Keratinocyte (primary cell): ENCODE measurements at regions not wholly inside any gene's neighbourhood (a gene's known extent, or its start where the extent isn't known, plus 50 kb on each side); places are given as distances from the start of the nearest gene placed in this dataset.

ENCODE experiments used
- DNase-seq: peaks from one replicate; pipeline ENCODE4 v3.0.0-alpha.2; 2011; ENCODE audit warnings: low read depth, missing footprints, low spot score
- FAIRE-seq: peaks from 2 replicates; lab custom pipeline; 2011; peaks lifted over from hg19 to GRCh38; lab: Jason Lieb, UNC
- H2AFZ ChIP-seq: 2 replicates; pipeline ENCODE4 v1.6.0; 2012; ENCODE audit warnings: low read length, control low read depth, inconsistent platforms; ENCODE audit not compliant: control insufficient read depth
- H3K27ac ChIP-seq: 2 replicates; pipeline ENCODE4 v1.5.1; 2011; ENCODE audit warnings: low read length; ENCODE audit not compliant: control insufficient read depth, insufficient read depth
- H3K27me3 ChIP-seq: 3 replicates; pipeline ENCODE4 v1.6.0; 2011; ENCODE audit warnings: low read length; ENCODE audit not compliant: control insufficient read depth, insufficient read depth; ENCODE audit errors: extremely low read depth
- H3K36me3 ChIP-seq, 2 experiments: 2 replicates in 1 of 2; 3 replicates in 1 of 2; pipeline ENCODE4 v1.5.1; 2011; ENCODE audit warnings: low read length in 2 of 2, mild to moderate bottlenecking in 1 of 2; ENCODE audit not compliant: control insufficient read depth in 2 of 2, insufficient read depth in 2 of 2; ENCODE audit errors: extremely low read depth in 1 of 2
- H3K4me1 ChIP-seq: 3 replicates; pipeline ENCODE4 v1.5.1; 2011; ENCODE audit warnings: low read length; ENCODE audit not compliant: control insufficient read depth, insufficient read depth; ENCODE audit errors: extremely low read depth
- H3K4me2 ChIP-seq: 3 replicates; pipeline ENCODE4 v1.6.0; 2011; ENCODE audit warnings: low read depth, low read length; ENCODE audit not compliant: control insufficient read depth, insufficient read depth; ENCODE audit errors: extremely low read depth
- H3K4me3 ChIP-seq, 3 experiments: fragments of 200-600 bp in 1 of 3; sonication (generic) in 1 of 3; 2 replicates in 2 of 3; 3 replicates in 1 of 3; pipeline ENCODE4 v1.5.1; 2011 to 2016; ENCODE audit warnings: low read length in 3 of 3, mild to moderate bottlenecking in 3 of 3, control low read depth in 2 of 3, inconsistent platforms in 1 of 3, low read depth in 1 of 3, mixed read lengths in 1 of 3, mixed run types in 1 of 3, moderate library complexity in 1 of 3; ENCODE audit not compliant: control insufficient read depth in 2 of 3, insufficient read depth in 2 of 3; ENCODE audit errors: extremely low read depth in 1 of 3
- H3K79me2 ChIP-seq: 2 replicates; pipeline ENCODE4 v1.6.0; 2012; ENCODE audit warnings: low read length; ENCODE audit not compliant: control insufficient read depth, insufficient read depth
- H3K9ac ChIP-seq: 3 replicates; pipeline ENCODE4 v1.6.0; 2011; ENCODE audit warnings: low read length; ENCODE audit not compliant: control insufficient read depth, insufficient read depth; ENCODE audit errors: extremely low read depth
- H3K9me1 ChIP-seq: 3 replicates; pipeline ENCODE4 v1.6.0; 2011; ENCODE audit warnings: low read length; ENCODE audit not compliant: control insufficient read depth, insufficient read depth; ENCODE audit errors: extremely low read depth
- H3K9me3 ChIP-seq: 2 replicates; pipeline ENCODE4 v1.5.1; 2012; ENCODE audit warnings: low read depth, low read length; ENCODE audit not compliant: control insufficient read depth
- H4K20me1 ChIP-seq: 3 replicates; pipeline ENCODE4 v1.6.0; 2011; ENCODE audit warnings: low read length; ENCODE audit not compliant: control insufficient read depth, insufficient read depth; ENCODE audit errors: extremely low read depth
- CTCF ChIP-seq, 3 experiments: IDR thresholded peaks in 1 of 3; conservative IDR thresholded peaks in 1 of 3; optimal IDR thresholded peaks in 1 of 3; 2 replicates in 2 of 3; 3 replicates in 1 of 3; pipeline versions ENCODE3 to v1.5.1; 2011; ENCODE audit warnings: low read length in 3 of 3, mild to moderate bottlenecking in 3 of 3, moderate library complexity in 2 of 3, control low read depth in 1 of 3, inconsistent platforms in 1 of 3; ENCODE audit not compliant: insufficient read depth in 2 of 3; ENCODE audit errors: extremely low read depth in 1 of 3
- EZH2 ChIP-seq: IDR thresholded peaks from one replicate; pipeline ENCODE4 v1.6.1; 2012; ENCODE audit warnings: inconsistent platforms, mild to moderate bottlenecking, low read length, moderate library complexity
- dilution Hi-C: fragments of 300-500 bp; cut with MboI; formaldehyde crosslinking; loops from one replicate; pipeline ENCODE4 v1.7.0; 2020; ENCODE audit warnings: low sequenced_read_pairs; ENCODE audit not compliant: extremely low pct_ligation_motif_present

- Histone ChIP-seq H2AFZ (no peak overlapping the region), H3K4me2 (no peak overlapping the region), H4K20me1 (no peaks in the 10 kb centered on the region), H3K9ac (no peak overlapping the region), H3K27ac (no peak overlapping the region), H3K4me1 (no peaks in the 10 kb centered on the region), H3K9me1 (no peaks in the 10 kb centered on the region), H3K27me3 (peaks cover 3% of the 10 kb centered on the region), H3K4me3 (no peak overlapping the region), H3K36me3 (no peaks in the 10 kb centered on the region), H3K9me3 (no peaks in the 10 kb centered on the region), H3K79me2 (no peaks in the 10 kb centered on the region)
- dilution Hi-C loops = no loop called here
- FAIRE-seq (peak; percentile 39), DNase-seq (no peak)
- TF ChIP-seq CTCF (optimal IDR thresholded peaks at IDR 0.05 in 1 of 3, IDR thresholded peaks at IDR 0.05 in 1 of 3, conservative IDR thresholded peaks at IDR 0.05 in 1 of 3; ENCODE audit: extremely low read depth in 1 of 3, insufficient read depth in 2 of 3, low read length in 3 of 3) (no peak), EZH2 (no peak)
Observed at GRCh38 chr21:35911412-35912191, 148.7 kb downstream of the SETD4 start.

GRCh38 chr21:35909456-35910223 is 150.7 kb downstream of the SETD4 start:
- dilution Hi-C loops = no loop called here
- DNase-seq = no peak
- H3K79me2 ChIP-seq = no peaks in the 10 kb centered on the region
- H2AFZ ChIP-seq = no peak overlapping the region
- H3K4me3 ChIP-seq = no peak overlapping the region
- no peaks in the 10 kb centered on the region for H3K9me3 ChIP-seq
- H3K9me1 ChIP-seq = no peaks in the 10 kb centered on the region
- H4K20me1 ChIP-seq = no peaks in the 10 kb centered on the region
- H3K27me3 ChIP-seq = peaks cover 3% of the 10 kb centered on the region
- no peaks in the 10 kb centered on the region for H3K36me3 ChIP-seq
- H3K27ac ChIP-seq = no peak overlapping the region
- no peak overlapping the region for H3K9ac ChIP-seq
- no peak overlapping the region for H3K4me2 ChIP-seq
- TF ChIP-seq CTCF (optimal IDR thresholded peaks at IDR 0.05 in 1 of 3, IDR thresholded peaks at IDR 0.05 in 1 of 3, conservative IDR thresholded peaks at IDR 0.05 in 1 of 3; ENCODE audit: extremely low read depth in 1 of 3, insufficient read depth in 2 of 3, low read length in 3 of 3) (no peak), EZH2 (no peak)
- no peaks in the 10 kb centered on the region for H3K4me1 ChIP-seq
- FAIRE-seq = no peak
